ENCODE measurements at regions not wholly inside any gene's neighbourhood (a gene's known extent, or its start where the extent isn't known, plus 50 kb on each side); places are given as distances from the start of the nearest gene placed in this dataset.

DNA sequence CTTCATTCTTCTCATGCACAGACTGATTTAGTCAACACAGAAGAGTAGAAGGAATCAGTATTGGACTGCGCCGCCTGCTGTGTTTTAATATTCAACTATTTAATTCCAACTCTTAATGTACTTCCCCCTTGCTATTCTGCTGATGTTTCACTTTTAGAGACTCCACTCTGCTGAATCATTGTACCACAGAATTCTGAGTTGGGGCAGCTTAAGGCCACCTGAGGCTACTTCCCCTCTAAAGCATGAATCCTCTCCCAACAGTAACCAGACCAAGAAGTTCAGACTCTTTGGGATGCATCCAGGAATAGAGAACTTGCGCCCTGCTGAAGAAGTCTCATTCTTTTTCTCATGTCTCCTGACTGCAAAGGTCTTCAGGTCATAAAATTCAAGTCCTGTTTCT, 708.8 kb downstream of the UQCRFS1 start:
- DNase-seq (ENCODE audit: low read depth, low spot score) (no peak), FAIRE-seq (no peak), ATAC-seq (no peak)
- CTCF ChIA-PET = interaction anchor here (1.2 kb wide), 1 partner anchor 40 kb away, joined by 3 read pairs; no protein-coding TSS in a partner anchor
- Histone ChIP-seq H4K20me1 (ENCODE audit: control insufficient read depth, insufficient read depth) (no peaks in the 10 kb centered on the region), H3K9ac (ENCODE audit: control insufficient read depth, insufficient read depth, low read length) (no peak overlapping the region), H3K4me2 (ENCODE audit: control insufficient read depth, insufficient read depth) (no peak overlapping the region), H3K27me3 (replicated peaks in 1 of 2; ENCODE audit: control insufficient read depth in 2 of 2, insufficient read depth in 2 of 2, low read length in 1 of 2) (no peaks in the 10 kb centered on the region), H3K9me3 (replicated peaks; ENCODE audit: control insufficient read depth, insufficient read depth, low read length) (no peaks in the 10 kb centered on the region; the same call in 2 of the 3 replicates), H3K36me3 (ENCODE audit: control insufficient read depth in 2 of 2, insufficient read depth in 2 of 2, low read length in 1 of 2) (no peaks in the 10 kb centered on the region), H3K79me2 (ENCODE audit: control insufficient read depth, insufficient read depth, low read length) (no peaks in the 10 kb centered on the region), H3K27ac (ENCODE audit: control insufficient read depth, insufficient read depth) (no peak overlapping the region), H3K4me3 (no peak overlapping the region), H3K4me1 (ENCODE audit: control insufficient read depth, insufficient read depth, low read length) (no peaks in the 10 kb centered on the region), H2AFZ (ENCODE audit: control insufficient read depth, low read depth, low read length) (no peak overlapping the region)
- WGBS (ENCODE audit: insufficient coverage, insufficient replicate concordance, low lambda C conversion rate, missing lambda C conversion rate) = 74% methylated on average over 3 of the region's 3 CpGs
- no TSS peak for BruUV-seq (replicated peaks)
- in situ Hi-C loops (cut with MboI) (no loop called here), intact Hi-C loops (cut with micrococcal nuclease; ENCODE audit: unreplicated experiment) (no loop called here)
- POLR2A ChIA-PET = interaction anchor here (1.5 kb wide), 1 partner anchor 20 kb away, joined by 3 read pairs; no protein-coding TSS in a partner anchor
- TF ChIP-seq BCL11A (IDR thresholded peaks at IDR 0.05; ENCODE audit: low read depth, low read length) (no peak), CREB1 (IDR thresholded peaks at IDR 0.05; ENCODE audit: low read depth) (no peak), SIN3A (IDR thresholded peaks at IDR 0.05; ENCODE audit: low read depth, low read length) (no peak), STAT1 (conservative IDR thresholded peaks at IDR 0.05) (no peak), MEF2A (IDR thresholded peaks at IDR 0.05; ENCODE audit: insufficient read depth, low read depth, low read length) (no peak), POLR2AphosphoS2 (IDR thresholded peaks at IDR 0.05; ENCODE audit: low read depth, low read length) (no peak), KDM1A (IDR thresholded peaks at IDR 0.05; ENCODE audit: borderline replicate concordance) (no peak), GABPA (IDR thresholded peaks at IDR 0.05; ENCODE audit: low read depth) (no peak), CUX1 (IDR thresholded peaks at IDR 0.05; ENCODE audit: insufficient replicate concordance, low read depth, low read length) (no peak), CEBPB (IDR thresholded peaks at IDR 0.05; ENCODE audit: borderline replicate concordance in 1 of 2, low read depth in 2 of 2, low read length in 2 of 2) (no peak), FOS (IDR thresholded peaks at IDR 0.05; ENCODE audit: borderline replicate concordance, extremely low read depth, insufficient read length) (no peak)
- TF ChIP-seq, protein P1, sequence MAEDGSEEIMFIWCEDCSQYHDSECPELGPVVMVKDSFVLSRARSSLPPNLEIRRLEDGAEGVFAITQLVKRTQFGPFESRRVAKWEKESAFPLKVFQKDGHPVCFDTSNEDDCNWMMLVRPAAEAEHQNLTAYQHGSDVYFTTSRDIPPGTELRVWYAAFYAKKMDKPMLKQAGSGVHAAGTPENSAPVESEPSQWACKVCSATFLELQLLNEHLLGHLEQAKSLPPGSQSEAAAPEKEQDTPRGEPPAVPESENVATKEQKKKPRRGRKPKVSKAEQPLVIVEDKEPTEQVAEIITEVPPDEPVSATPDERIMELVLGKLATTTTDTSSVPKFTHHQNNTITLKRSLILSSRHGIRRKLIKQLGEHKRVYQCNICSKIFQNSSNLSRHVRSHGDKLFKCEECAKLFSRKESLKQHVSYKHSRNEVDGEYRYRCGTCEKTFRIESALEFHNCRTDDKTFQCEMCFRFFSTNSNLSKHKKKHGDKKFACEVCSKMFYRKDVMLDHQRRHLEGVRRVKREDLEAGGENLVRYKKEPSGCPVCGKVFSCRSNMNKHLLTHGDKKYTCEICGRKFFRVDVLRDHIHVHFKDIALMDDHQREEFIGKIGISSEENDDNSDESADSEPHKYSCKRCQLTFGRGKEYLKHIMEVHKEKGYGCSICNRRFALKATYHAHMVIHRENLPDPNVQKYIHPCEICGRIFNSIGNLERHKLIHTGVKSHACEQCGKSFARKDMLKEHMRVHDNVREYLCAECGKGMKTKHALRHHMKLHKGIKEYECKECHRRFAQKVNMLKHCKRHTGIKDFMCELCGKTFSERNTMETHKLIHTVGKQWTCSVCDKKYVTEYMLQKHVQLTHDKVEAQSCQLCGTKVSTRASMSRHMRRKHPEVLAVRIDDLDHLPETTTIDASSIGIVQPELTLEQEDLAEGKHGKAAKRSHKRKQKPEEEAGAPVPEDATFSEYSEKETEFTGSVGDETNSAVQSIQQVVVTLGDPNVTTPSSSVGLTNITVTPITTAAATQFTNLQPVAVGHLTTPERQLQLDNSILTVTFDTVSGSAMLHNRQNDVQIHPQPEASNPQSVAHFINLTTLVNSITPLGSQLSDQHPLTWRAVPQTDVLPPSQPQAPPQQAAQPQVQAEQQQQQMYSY (CRISPR knock-in tag; IDR thresholded peaks at IDR 0.05) = no peak
- RAD21 ChIA-PET (ENCODE audit: unreplicated experiment) = interaction anchor here (1.0 to 2.4 kb wide), 4 partner anchors 12 to 105 kb away, joined by 3 to 9 read pairs (median 4); no protein-coding TSS in a partner anchor
- SMC1A ChIA-PET (ENCODE audit: uncharacterized antibody, unreplicated experiment) = interaction anchor here (1.1 to 1.7 kb wide), 2 partner anchors 20 to 35 kb away, joined by 3 to 6 read pairs; no protein-coding TSS in a partner anchor
